ENCODE measurements at regions not wholly inside any gene's neighbourhood (a gene's known extent, or its start where the extent isn't known, plus 50 kb on each side); places are given as distances from the start of the nearest gene placed in this dataset.

DNA sequence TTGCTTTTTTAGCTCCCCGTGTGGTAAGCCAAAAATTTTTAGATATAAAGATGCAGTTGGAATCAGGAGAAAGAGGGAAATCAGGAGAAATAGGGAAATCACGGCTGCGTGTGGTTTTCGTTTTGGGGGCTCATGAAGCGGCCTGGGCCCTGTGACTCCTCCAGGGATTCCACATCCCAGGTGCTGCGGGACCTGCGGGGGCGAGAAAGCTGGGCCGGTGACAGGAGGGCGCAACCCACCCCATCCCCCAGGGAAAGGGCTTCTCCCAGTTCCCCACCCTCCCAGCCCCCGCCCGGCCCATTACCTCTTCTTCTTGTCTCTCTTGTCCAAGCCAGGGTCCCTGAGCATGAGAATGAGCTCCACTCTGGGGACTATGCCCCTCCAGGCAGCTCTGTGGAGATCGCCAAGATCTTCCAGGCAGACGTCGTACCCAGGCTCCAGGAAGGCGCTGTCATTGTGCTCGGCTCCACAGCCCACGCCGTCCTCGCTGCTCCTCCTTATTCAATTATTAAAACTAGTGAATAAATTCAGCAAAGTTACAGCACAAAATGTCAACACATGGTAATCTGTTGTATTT, 111.0 kb downstream of the MRPL57 start:
- no peak for TF ChIP-seq POLR2A (IDR thresholded peaks at IDR 0.05)
- TF ChIP-seq, protein P1, sequence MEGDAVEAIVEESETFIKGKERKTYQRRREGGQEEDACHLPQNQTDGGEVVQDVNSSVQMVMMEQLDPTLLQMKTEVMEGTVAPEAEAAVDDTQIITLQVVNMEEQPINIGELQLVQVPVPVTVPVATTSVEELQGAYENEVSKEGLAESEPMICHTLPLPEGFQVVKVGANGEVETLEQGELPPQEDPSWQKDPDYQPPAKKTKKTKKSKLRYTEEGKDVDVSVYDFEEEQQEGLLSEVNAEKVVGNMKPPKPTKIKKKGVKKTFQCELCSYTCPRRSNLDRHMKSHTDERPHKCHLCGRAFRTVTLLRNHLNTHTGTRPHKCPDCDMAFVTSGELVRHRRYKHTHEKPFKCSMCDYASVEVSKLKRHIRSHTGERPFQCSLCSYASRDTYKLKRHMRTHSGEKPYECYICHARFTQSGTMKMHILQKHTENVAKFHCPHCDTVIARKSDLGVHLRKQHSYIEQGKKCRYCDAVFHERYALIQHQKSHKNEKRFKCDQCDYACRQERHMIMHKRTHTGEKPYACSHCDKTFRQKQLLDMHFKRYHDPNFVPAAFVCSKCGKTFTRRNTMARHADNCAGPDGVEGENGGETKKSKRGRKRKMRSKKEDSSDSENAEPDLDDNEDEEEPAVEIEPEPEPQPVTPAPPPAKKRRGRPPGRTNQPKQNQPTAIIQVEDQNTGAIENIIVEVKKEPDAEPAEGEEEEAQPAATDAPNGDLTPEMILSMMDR (IDR thresholded peaks at IDR 0.05), result no peak
